HEK293 (cell line): ENCODE measurements at regions not wholly inside any gene's neighbourhood (a gene's known extent, or its start where the extent isn't known, plus 50 kb on each side); places are given as distances from the start of the nearest gene placed in this dataset.

Experiments used
- CTCF ChIA-PET: fragments of 350-600 bp; formaldehyde crosslinking; extraction: SDS; loops from one replicate; lab custom pipeline; 2021; ENCODE audit warnings: antibody characterized with exemption; lab: Yijun Ruan, JAX
- POLR2A ChIA-PET: fragments of 300-600 bp; formaldehyde crosslinking; extraction: SDS; loops from one replicate; lab custom pipeline; 2020; ENCODE audit warnings: antibody characterized with exemption, inconsistent platforms; lab: Yijun Ruan, JAX
- H3K27ac ChIP-seq: fragments of 200-500 bp; sonication (Bioruptor generic); 2 replicates; pipeline ENCODE4 v1.5.1; 2014; ENCODE audit warnings: low read depth, low read length, control low read depth, inconsistent platforms; ENCODE audit errors: extremely low read depth
- H3K36me3 ChIP-seq, 2 experiments: fragments of 200-500 bp in 1 of 2; sonication (Bioruptor generic) in 1 of 2; 1 replicate in 1 of 2; 2 replicates in 1 of 2; pipeline ENCODE4 v1.5.1; 2014 to 2017; ENCODE audit warnings: inconsistent platforms in 2 of 2, low read length in 2 of 2; ENCODE audit not compliant: control insufficient read depth in 2 of 2, insufficient read depth in 1 of 2
- H3K4me1 ChIP-seq: fragments of 200-500 bp; sonication (Bioruptor generic); 2 replicates; pipeline ENCODE4 v1.5.1; 2014; ENCODE audit warnings: mild to moderate bottlenecking, low read length, inconsistent platforms; ENCODE audit not compliant: control insufficient read depth, insufficient read depth
- H3K4me3 ChIP-seq: 2 replicates; pipeline ENCODE4 v1.5.1; 2011; ENCODE audit warnings: low read depth, mild to moderate bottlenecking, control low read depth, low read length, moderate library complexity
- H3K9me3 ChIP-seq: fragments of 200-500 bp; sonication (Bioruptor generic); 2 replicates; pipeline ENCODE4 v1.5.1; 2014; ENCODE audit warnings: low read depth, low read length, inconsistent platforms; ENCODE audit not compliant: control insufficient read depth, insufficient read depth
- GFI1B ChIP-seq: fragments of 450-650 bp; formaldehyde crosslinking; IDR thresholded peaks from 2 replicates; pipeline ENCODE4 v1.5.1; 2016; ENCODE audit warnings: missing biosample characterization, missing genetic modification characterization
- IKZF3 ChIP-seq: fragments of 450-650 bp; IDR thresholded peaks from 2 replicates; pipeline ENCODE4 v1.5.0; 2018; ENCODE audit warnings: missing biosample characterization, mild to moderate bottlenecking, missing genetic modification characterization, moderate library complexity
- KLF16 ChIP-seq: fragments of 450-650 bp; formaldehyde crosslinking; IDR thresholded peaks from 2 replicates; pipeline ENCODE4 v1.5.1; 2017; ENCODE audit warnings: missing biosample characterization, missing genetic modification characterization
- OVOL3 ChIP-seq: fragments of 450-650 bp; formaldehyde crosslinking; IDR thresholded peaks from 2 replicates; pipeline ENCODE4 v1.5.1; 2016; ENCODE audit warnings: missing biosample characterization, missing genetic modification characterization
- TCF7L2 ChIP-seq: IDR thresholded peaks from 2 replicates; pipeline ENCODE4 v1.6.1; 2011; ENCODE audit warnings: low read depth, mild to moderate bottlenecking, inconsistent platforms, low read length, moderate library complexity, borderline replicate concordance
- ZBTB7A ChIP-seq: fragments of 450-650 bp; formaldehyde crosslinking; IDR thresholded peaks from 2 replicates; pipeline ENCODE4 v1.5.1; 2016; ENCODE audit warnings: low read depth, missing biosample characterization, missing genetic modification characterization
- ZNF174 ChIP-seq: fragments of 450-650 bp; formaldehyde crosslinking; IDR thresholded peaks from 2 replicates; pipeline ENCODE4 v1.5.0; 2017; ENCODE audit warnings: missing biosample characterization, mild to moderate bottlenecking, missing genetic modification characterization
- ZNF175 ChIP-seq: fragments of 450-650 bp; formaldehyde crosslinking; IDR thresholded peaks from 2 replicates; pipeline ENCODE4 v1.5.1; 2016; ENCODE audit warnings: missing biosample characterization, missing genetic modification characterization
- ZNF211 ChIP-seq: fragments of 450-650 bp; formaldehyde crosslinking; IDR thresholded peaks from 2 replicates; pipeline ENCODE4 v1.5.1; 2016; ENCODE audit warnings: low read depth, missing biosample characterization, missing genetic modification characterization
- ZNF350 ChIP-seq: fragments of 450-650 bp; formaldehyde crosslinking; IDR thresholded peaks from 2 replicates; pipeline ENCODE4 v1.5.0; 2017; ENCODE audit warnings: missing biosample characterization, mild to moderate bottlenecking, missing genetic modification characterization
- ZNF423 ChIP-seq: fragments of 450-650 bp; formaldehyde crosslinking; IDR thresholded peaks from 2 replicates; pipeline ENCODE4 v1.5.1; 2016; ENCODE audit warnings: missing biosample characterization, missing genetic modification characterization
- ZNF473 ChIP-seq: fragments of 450-650 bp; formaldehyde crosslinking; IDR thresholded peaks from 2 replicates; pipeline ENCODE4 v1.5.1; 2017; ENCODE audit warnings: missing biosample characterization, missing genetic modification characterization
- ZNF501 ChIP-seq: fragments of 450-650 bp; formaldehyde crosslinking; IDR thresholded peaks from 2 replicates; pipeline ENCODE4 v1.5.1; 2016; ENCODE audit warnings: missing biosample characterization, missing genetic modification characterization
- ZNF513 ChIP-seq: fragments of 450-650 bp; IDR thresholded peaks from 2 replicates; pipeline ENCODE4 v1.5.1; 2018; ENCODE audit warnings: missing biosample characterization, missing genetic modification characterization
- ZNF555 ChIP-seq: fragments of 450-650 bp; formaldehyde crosslinking; conservative IDR thresholded peaks from 2 replicates; pipeline ENCODE4 v1.5.1; 2017; ENCODE audit warnings: missing biosample characterization, mild to moderate bottlenecking, missing genetic modification characterization, inconsistent platforms
- ZNF629 ChIP-seq: fragments of 450-650 bp; formaldehyde crosslinking; IDR thresholded peaks from 2 replicates; pipeline ENCODE4 v1.5.1; 2017; ENCODE audit warnings: missing biosample characterization, missing genetic modification characterization
- ZNF776 ChIP-seq: fragments of 450-650 bp; formaldehyde crosslinking; IDR thresholded peaks from 2 replicates; pipeline ENCODE4 v1.5.0; 2017; ENCODE audit warnings: missing biosample characterization, missing genetic modification characterization, borderline replicate concordance
- ZNF777 ChIP-seq: fragments of 450-650 bp; formaldehyde crosslinking; IDR thresholded peaks from 2 replicates; pipeline ENCODE4 v1.5.1; 2017; ENCODE audit warnings: missing biosample characterization, missing genetic modification characterization, borderline replicate concordance
- TF ChIP-seq, protein P1 (sequence below): fragments of 450-650 bp; formaldehyde crosslinking; IDR thresholded peaks from 2 replicates; pipeline ENCODE4 v1.5.1; 2016; ENCODE audit warnings: missing biosample characterization, missing genetic modification characterization
- TF ChIP-seq, protein P2 (sequence below): fragments of 450-650 bp; formaldehyde crosslinking; IDR thresholded peaks from 2 replicates; pipeline ENCODE4 v1.5.1; 2016; ENCODE audit warnings: missing biosample characterization, missing genetic modification characterization, borderline replicate concordance

- TF ChIP-seq, protein P1, sequence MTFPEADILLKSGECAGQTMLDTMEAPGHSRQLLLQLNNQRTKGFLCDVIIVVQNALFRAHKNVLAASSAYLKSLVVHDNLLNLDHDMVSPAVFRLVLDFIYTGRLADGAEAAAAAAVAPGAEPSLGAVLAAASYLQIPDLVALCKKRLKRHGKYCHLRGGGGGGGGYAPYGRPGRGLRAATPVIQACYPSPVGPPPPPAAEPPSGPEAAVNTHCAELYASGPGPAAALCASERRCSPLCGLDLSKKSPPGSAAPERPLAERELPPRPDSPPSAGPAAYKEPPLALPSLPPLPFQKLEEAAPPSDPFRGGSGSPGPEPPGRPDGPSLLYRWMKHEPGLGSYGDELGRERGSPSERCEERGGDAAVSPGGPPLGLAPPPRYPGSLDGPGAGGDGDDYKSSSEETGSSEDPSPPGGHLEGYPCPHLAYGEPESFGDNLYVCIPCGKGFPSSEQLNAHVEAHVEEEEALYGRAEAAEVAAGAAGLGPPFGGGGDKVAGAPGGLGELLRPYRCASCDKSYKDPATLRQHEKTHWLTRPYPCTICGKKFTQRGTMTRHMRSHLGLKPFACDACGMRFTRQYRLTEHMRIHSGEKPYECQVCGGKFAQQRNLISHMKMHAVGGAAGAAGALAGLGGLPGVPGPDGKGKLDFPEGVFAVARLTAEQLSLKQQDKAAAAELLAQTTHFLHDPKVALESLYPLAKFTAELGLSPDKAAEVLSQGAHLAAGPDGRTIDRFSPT: peak; percentile 52; the same call in 1 of the 2 replicates
- TF ChIP-seq ZNF629 (tag by site-specific recombination): peak; percentile 51
Measured at GRCh38 chr10:3229815-3230214, 57.2 kb upstream of the PITRM1 start (continued).

DNA sequence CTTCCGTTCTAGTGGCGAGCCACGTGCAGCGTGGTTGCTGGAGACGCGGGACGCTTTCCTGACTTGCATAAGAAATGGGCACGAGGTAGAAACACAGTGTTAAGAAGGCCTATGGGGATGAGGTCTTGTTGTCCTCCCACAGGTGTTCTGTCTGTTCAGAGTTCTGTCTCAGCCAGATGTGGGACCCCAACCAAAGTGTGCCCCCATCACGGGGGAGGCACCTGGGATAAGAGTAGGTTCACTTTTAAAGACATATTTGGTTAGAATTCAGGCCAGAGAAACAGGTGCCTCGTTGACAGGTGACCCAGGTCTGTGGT is 56.0 kb upstream of the PITRM1 start:
- POLR2A ChIA-PET: interaction anchor here (2.1 kb wide), 1 partner anchor 31 kb away, joined by 5 read pairs; no protein-coding TSS in a partner anchor
- H3K36me3 ChIP-seq: no peaks in the 10 kb centered on the region
- TF ChIP-seq ZNF423 (tag by site-specific recombination) (no peak), ZNF501 (tag by site-specific recombination) (no peak), ZNF174 (tag by site-specific recombination) (no peak), ZNF776 (tag by site-specific recombination) (no peak), OVOL3 (tag by site-specific recombination) (no peak), ZNF513 (tag by site-specific recombination) (no peak), ZNF555 (tag by site-specific recombination) (no peak), ZNF473 (tag by site-specific recombination) (no peak), KLF16 (tag by site-specific recombination) (no peak), IKZF3 (tag by site-specific recombination) (no peak), ZBTB7A (tag by site-specific recombination) (no peak), ZNF350 (tag by site-specific recombination) (no peak), ZNF175 (no peak), GFI1B (tag by site-specific recombination) (no peak), ZNF777 (tag by site-specific recombination) (no peak), TCF7L2 (no peak), ZNF211 (tag by site-specific recombination) (no peak)
- TF ChIP-seq, protein P2, sequence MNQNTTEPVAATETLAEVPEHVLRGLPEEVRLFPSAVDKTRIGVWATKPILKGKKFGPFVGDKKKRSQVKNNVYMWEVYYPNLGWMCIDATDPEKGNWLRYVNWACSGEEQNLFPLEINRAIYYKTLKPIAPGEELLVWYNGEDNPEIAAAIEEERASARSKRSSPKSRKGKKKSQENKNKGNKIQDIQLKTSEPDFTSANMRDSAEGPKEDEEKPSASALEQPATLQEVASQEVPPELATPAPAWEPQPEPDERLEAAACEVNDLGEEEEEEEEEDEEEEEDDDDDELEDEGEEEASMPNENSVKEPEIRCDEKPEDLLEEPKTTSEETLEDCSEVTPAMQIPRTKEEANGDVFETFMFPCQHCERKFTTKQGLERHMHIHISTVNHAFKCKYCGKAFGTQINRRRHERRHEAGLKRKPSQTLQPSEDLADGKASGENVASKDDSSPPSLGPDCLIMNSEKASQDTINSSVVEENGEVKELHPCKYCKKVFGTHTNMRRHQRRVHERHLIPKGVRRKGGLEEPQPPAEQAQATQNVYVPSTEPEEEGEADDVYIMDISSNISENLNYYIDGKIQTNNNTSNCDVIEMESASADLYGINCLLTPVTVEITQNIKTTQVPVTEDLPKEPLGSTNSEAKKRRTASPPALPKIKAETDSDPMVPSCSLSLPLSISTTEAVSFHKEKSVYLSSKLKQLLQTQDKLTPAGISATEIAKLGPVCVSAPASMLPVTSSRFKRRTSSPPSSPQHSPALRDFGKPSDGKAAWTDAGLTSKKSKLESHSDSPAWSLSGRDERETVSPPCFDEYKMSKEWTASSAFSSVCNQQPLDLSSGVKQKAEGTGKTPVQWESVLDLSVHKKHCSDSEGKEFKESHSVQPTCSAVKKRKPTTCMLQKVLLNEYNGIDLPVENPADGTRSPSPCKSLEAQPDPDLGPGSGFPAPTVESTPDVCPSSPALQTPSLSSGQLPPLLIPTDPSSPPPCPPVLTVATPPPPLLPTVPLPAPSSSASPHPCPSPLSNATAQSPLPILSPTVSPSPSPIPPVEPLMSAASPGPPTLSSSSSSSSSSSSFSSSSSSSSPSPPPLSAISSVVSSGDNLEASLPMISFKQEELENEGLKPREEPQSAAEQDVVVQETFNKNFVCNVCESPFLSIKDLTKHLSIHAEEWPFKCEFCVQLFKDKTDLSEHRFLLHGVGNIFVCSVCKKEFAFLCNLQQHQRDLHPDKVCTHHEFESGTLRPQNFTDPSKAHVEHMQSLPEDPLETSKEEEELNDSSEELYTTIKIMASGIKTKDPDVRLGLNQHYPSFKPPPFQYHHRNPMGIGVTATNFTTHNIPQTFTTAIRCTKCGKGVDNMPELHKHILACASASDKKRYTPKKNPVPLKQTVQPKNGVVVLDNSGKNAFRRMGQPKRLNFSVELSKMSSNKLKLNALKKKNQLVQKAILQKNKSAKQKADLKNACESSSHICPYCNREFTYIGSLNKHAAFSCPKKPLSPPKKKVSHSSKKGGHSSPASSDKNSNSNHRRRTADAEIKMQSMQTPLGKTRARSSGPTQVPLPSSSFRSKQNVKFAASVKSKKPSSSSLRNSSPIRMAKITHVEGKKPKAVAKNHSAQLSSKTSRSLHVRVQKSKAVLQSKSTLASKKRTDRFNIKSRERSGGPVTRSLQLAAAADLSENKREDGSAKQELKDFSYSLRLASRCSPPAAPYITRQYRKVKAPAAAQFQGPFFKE (tag by site-specific recombination): no peak
- no peaks in the 10 kb centered on the region for H3K9me3 ChIP-seq
- H3K27ac ChIP-seq: no peak overlapping the region; the same call in 1 of the 2 replicates
- CTCF ChIA-PET: interaction anchor here (1.3 kb wide), 1 partner anchor 11 kb away, joined by 4 read pairs; no protein-coding TSS in a partner anchor
- no peak overlapping the region for H3K4me3 ChIP-seq
- H3K4me1 ChIP-seq: peaks cover 9% of the 10 kb centered on the region
